ENCODE measurements at regions not wholly inside any gene's neighbourhood (a gene's known extent, or its start where the extent isn't known, plus 50 kb on each side); places are given as distances from the start of the nearest gene placed in this dataset.

- TF ChIP-seq POLR2AphosphoS5 (IDR thresholded peaks at IDR 0.05; ENCODE audit: low read depth, low read length) (no peak), REST (IDR thresholded peaks at IDR 0.05; ENCODE audit: insufficient read depth in 1 of 2, low read depth in 2 of 2, low read length in 2 of 2) (no peak), TAF1 (IDR thresholded peaks at IDR 0.05; ENCODE audit: borderline replicate concordance, insufficient read depth, low read length) (no peak), SIN3A (IDR thresholded peaks at IDR 0.05; ENCODE audit: borderline replicate concordance, insufficient read depth, low read length) (no peak)
Observed at GRCh38 chr1:193701759-193702158, 515.3 kb upstream of the B3GALT2 start.
